ENCODE measurements at regions not wholly inside any gene's neighbourhood (a gene's known extent, or its start where the extent isn't known, plus 50 kb on each side); places are given as distances from the start of the nearest gene placed in this dataset.

DNA sequence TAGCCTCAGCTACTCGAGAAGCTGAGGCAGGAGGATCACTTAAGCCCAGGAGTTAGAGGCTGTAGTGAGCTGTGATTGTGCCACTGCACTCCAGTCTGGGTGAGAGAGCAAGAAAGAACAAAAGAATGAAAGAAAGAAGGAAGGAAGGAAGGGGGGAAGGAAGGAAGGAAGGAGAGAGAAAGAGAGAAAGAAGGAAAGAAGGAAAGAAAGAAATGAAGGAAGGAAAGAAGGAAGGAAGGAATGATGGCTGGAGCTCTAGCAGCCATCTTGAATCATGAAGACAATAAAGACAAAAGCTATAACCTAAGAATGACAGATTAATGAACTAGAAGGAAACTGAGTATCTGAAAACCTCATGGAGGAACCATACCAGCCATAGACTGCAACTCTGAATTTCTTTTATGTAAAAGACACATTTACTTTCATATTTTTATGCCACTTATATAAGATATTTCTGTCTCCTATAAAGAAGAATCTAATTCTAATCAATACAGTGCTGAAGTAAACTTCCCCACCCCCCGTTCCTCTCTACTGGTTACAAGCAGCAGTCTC is 522.3 kb upstream of the JARID2 start:
- Histone ChIP-seq H3K14ac (ENCODE audit: insufficient read depth, low read length) (no peak overlapping the region), H3K4me2 (ENCODE audit: insufficient read depth, insufficient read length, low read length) (no peak overlapping the region), H2BK12ac (ENCODE audit: insufficient read length, low read depth, low read length) (no peak overlapping the region), H2BK20ac (ENCODE audit: low read depth, low read length, poor library complexity, severe bottlenecking) (no peak overlapping the region), H4K8ac (replicated peaks; ENCODE audit: insufficient read length, low read depth, low read length) (no peak overlapping the region), H3K56ac (ENCODE audit: insufficient read length, low read depth, low read length) (no peak overlapping the region), H3K27me3 (ENCODE audit: insufficient read depth, low read length) (no peaks in the 10 kb centered on the region), H4K5ac (ENCODE audit: insufficient read length, low read depth, low read length) (no peak overlapping the region), H3K23ac (ENCODE audit: insufficient read length, low read depth, low read length) (no peak overlapping the region), H3K79me2 (ENCODE audit: insufficient read depth, low read length) (no peaks in the 10 kb centered on the region), H3K23me2 (ENCODE audit: insufficient read length, low read depth, low read length, poor library complexity, severe bottlenecking) (no peaks in the 10 kb centered on the region), H2AK5ac (ENCODE audit: insufficient read length, low read length) (no peak overlapping the region), H2BK5ac (ENCODE audit: insufficient read length, low read length) (no peak overlapping the region), H3K27ac (ENCODE audit: insufficient read length, low read depth, low read length) (no peak overlapping the region), H3K4me1 (ENCODE audit: insufficient read depth, low read length) (peaks cover 3% of the 10 kb centered on the region; the same call in 1 of the 2 replicates), H3K4ac (ENCODE audit: low read depth, low read length) (no peak overlapping the region), H3K9ac (ENCODE audit: extremely low read depth, insufficient read length, low read length) (no peak overlapping the region), H3K9me3 (ENCODE audit: control insufficient read depth, low read depth, low read length) (no peaks in the 10 kb centered on the region), H2AFZ (ENCODE audit: low read length) (no peak overlapping the region), H4K91ac (ENCODE audit: insufficient read length, low read depth, low read length) (no peak overlapping the region), H3K18ac (ENCODE audit: insufficient read length, low read depth, low read length) (no peak overlapping the region), H3T11ph (ENCODE audit: low read length) (no peak overlapping the region), H2BK15ac (ENCODE audit: low read depth, low read length) (no peak overlapping the region), H2BK120ac (ENCODE audit: low read depth, low read length, poor library complexity, severe bottlenecking) (no peak overlapping the region), H4K20me1 (ENCODE audit: control insufficient read depth, insufficient read depth, insufficient read length) (no peaks in the 10 kb centered on the region), H3K79me1 (ENCODE audit: insufficient read depth, low read depth, low read length, poor library complexity, severe bottlenecking) (no peaks in the 10 kb centered on the region)
- TF ChIP-seq, protein P1, sequence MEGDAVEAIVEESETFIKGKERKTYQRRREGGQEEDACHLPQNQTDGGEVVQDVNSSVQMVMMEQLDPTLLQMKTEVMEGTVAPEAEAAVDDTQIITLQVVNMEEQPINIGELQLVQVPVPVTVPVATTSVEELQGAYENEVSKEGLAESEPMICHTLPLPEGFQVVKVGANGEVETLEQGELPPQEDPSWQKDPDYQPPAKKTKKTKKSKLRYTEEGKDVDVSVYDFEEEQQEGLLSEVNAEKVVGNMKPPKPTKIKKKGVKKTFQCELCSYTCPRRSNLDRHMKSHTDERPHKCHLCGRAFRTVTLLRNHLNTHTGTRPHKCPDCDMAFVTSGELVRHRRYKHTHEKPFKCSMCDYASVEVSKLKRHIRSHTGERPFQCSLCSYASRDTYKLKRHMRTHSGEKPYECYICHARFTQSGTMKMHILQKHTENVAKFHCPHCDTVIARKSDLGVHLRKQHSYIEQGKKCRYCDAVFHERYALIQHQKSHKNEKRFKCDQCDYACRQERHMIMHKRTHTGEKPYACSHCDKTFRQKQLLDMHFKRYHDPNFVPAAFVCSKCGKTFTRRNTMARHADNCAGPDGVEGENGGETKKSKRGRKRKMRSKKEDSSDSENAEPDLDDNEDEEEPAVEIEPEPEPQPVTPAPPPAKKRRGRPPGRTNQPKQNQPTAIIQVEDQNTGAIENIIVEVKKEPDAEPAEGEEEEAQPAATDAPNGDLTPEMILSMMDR (conservative IDR thresholded peaks at IDR 0.05): no peak
- no CpG with 5 or more reads among the region's 2 CpGs for WGBS (ENCODE audit: extremely low coverage, insufficient read length, low lambda C conversion rate)
- peaks cover 0 to 2% of the 10 kb centered on the region in 2 experiments; a peak in 1 of 5 replicates for H3K9me3 Mint-ChIP-seq
- no peak overlapping the region for H3K4me3 Mint-ChIP-seq
- peaks cover 9 to 13% of the 10 kb centered on the region in 2 experiments for H3K4me1 Mint-ChIP-seq
- H3K27me3 Mint-ChIP-seq (ENCODE audit: low read depth): no peaks in the 10 kb centered on the region
- no peak for DNase-seq
- H3K27ac Mint-ChIP-seq: no peak overlapping the region
- no peaks in the 10 kb centered on the region; a peak in 1 of 7 replicates for H3K36me3 Mint-ChIP-seq (ENCODE audit: insufficient read depth in 1 of 3, low read depth in 3 of 3)
